HG03439 (cell line): ENCODE measurements at regions not wholly inside any gene's neighbourhood (a gene's known extent, or its start where the extent isn't known, plus 50 kb on each side); places are given as distances from the start of the nearest gene placed in this dataset.

Experiments
- ATAC-seq: cut with Tn5 transposase; IDR thresholded peaks from one replicate; pipeline ENCODE4 v1.9.1; 2021; ENCODE audit warnings: mild to moderate bottlenecking, moderate library complexity; ENCODE audit not compliant: unreplicated experiment

DNA sequence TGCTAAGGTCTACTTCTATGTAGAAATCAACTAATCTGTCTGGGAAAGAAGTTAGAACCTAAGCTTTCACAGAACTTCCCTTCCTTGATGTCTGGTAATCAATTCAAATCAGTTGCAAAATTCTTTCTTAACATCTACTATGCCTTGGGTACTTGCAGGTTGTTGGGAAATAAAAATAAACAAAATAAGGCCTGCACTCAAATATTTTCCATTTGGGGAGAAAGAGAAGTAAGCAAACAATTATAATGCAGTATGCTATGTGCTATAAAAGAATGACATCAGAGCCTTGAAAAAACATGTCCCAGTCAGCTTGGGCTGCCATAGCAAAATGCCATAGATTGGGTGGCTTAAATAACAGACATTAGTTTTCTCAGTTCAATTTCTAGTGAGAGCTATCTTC, 425.9 kb upstream of the DCN start:
- no peak for ATAC-seq

DNA sequence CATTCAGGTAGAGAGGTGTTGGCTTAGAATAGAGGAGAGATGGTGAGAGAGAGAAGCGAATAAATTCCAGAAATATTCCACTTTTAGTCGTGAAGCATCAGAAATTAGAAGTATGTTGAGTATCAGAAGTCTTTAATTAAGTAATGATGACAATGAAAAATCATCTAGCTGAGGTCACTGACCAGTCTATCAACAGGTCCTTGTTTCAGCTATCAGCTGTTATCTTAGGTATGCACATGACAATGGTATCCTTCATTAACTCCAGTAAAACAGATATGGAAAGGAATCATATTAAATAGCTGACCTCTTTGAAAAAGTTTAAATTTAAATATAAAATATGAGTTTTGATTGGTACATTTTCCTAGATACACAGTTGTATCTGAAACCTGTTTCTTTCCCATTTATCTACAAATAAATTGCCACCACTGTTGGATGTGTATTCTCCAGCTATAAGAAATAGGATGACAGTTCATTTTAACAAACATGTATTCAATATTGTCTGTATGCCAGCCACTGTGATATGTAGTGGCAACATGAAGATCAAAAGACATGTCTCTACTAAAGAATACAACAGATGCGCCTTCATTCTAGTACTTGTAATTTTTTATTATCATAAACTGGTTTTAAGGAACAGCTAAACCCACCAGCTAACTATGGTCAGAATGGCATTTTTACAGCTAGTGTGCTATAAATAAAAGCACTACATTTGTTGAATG, 424.2 kb upstream of the DCN start:
- no peak for ATAC-seq

DNA sequence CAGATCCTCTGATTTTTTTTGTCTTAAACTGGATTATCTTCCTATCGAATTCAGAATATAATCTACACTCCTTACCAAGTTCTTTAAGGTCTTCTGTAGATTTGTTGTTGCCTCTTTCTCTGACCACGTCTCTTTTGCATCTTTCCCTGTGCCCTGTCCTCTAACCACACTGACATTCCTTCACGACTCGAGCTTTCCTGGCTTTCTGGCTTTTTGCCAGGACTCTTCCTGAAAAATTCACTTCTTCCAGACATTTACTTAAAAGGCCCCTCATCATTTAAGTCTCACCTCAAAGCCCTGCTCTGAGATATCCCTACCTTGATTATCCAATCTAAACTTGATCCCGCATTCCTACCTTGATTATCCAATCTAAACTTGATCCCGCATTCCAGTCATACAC, 422.3 kb upstream of the DCN start:
- ATAC-seq, result no peak

DNA sequence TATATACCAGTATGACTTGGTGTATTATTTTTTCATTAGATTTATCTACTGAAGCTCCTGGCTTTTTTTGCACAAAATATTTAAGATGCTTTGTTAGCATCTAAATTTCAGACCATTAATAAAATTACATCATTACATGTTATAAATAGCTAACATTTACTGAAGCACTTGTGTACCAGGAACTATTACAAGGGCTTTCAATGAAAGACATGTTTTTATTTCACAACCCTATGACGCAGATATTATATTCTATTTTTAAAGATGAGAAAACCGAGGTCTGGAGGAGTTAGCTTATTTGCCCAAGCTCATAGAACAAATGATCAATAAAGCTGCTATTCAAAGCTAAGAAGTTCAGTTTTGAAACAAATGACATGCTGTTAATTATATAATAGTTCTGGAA, 420.4 kb upstream of the DCN start:
- no peak for ATAC-seq

DNA sequence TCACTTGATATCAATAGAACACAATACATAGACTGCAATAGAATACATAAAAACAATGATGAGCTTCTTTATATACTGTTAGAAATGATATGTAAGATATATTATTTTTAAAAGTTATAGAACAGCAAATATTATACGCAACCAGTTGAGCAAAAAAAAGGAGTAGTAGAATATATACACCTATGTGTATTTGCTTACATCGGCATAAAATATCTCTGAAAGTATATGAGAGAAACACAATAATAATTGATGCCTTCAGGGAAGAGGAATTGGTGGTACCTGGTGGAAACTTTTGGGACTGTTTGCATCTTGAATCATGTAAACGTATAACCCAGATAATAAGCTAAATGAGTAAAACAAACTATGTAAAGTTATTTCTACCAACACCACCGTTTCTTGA, 418.4 kb upstream of the DCN start:
- no peak for ATAC-seq

DNA sequence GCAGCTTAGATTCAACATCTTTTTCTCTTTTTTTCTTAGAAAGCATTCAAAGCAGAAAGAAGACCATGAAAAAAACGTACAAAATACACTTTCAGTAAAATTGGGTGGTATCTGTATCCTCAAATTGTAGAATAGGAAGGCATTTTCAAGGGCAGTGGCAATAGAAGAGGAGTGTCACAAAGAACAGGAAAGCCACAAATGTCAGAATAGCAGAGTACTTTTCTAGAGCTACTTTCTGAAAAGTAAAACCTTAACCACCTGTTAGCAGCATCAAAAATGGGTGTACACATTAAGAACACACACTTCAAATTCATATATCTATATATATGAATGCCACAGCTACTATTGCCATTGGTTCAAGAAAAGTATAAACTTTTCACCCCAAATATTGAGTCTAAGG, 412.1 kb upstream of the DCN start:
- ATAC-seq, result no peak

DNA sequence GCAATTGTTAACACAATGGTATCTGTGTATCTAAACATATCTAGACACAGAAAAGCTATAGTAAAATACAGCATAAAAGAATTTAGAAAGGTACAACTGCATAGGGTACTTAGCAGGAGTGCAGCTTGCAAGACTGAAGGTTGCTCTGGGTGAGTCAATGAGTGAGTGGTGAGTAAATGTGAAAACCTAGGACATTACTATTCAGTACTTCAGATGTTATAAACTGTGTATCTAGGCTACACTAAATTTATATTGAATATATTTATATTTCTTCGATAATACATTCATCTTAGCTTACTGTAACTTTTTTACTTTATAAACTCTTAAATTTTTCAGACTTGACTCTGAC, 409.0 kb upstream of the DCN start:
- no peak for ATAC-seq

DNA sequence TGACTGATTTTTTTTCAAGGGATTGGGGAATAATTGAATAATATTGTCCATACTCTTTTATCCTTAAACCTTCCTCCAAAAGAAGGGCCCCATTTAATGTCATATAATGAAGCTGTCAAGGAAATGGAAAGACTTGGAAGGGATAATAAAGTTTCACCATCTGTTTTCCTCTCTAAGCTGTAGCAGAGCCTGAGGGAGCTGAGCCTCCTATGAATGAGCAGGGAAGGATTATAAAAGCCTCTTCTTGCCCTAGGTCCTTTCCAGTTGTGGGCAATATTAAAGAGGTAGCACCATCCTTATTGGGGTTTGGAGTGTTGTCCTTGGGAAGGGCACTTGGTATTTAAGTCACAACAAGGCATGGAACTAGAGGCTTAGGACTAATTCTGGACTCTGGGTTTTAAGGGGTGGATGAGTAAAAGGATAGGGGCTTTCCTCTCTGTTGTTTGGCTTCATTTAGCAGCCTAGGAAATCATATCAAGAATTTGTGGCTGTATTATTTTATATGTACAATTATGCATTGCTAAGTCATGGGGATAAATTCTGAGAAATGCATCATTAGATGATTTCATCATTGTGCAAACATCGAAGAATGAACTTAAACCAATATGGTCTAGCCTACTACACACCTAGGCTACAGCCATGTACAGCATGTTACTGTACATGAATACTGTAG, 408.5 kb upstream of the DCN start:
- no peak for ATAC-seq

DNA sequence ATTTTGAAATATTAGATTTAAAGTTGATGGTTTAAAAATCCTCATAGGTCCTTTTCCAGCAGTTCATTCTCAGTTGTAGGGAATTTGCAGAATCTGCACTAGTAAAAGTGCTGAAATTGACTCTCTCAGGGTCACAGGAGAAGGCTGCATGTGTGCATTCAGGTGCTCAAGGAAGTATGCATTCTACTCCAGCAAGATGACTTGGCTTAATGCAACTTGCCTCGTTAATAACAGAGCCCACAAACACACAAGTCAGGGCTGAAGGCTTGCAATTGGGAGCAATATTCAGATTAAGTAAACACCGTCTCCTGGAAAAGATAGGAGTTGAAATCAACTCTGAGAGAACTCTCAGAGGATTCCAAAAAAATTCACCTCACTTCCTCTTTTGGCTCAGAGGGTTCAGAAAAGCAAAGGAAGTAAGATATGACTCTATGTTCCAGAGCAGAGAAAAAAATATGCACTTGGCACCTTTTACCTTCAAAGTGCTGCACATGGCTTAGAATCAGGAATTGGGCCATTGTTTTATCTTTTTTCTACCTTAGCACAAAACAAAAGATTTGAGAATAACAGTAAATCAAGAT, 406.3 kb upstream of the DCN start:
- ATAC-seq, result no peak

DNA sequence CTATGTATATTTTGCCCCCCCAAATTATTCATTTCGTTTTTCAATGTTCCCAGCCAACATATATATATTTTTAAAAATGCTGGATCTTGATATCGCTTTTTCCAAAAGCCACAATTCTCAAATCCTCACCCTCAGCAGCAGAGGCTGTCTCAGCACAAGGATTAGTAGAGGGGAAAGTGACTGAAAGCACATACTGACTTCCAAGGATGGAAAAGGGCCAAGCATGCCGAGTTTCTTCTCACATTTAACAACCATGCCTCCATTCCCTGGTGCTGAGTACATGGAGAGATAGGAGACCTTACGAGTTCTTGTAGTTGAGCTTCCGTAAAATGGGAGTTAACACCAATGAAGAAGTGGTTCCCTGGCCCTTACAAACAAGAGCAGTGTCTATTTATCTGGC, 403.4 kb upstream of the DCN start:
- no peak for ATAC-seq

DNA sequence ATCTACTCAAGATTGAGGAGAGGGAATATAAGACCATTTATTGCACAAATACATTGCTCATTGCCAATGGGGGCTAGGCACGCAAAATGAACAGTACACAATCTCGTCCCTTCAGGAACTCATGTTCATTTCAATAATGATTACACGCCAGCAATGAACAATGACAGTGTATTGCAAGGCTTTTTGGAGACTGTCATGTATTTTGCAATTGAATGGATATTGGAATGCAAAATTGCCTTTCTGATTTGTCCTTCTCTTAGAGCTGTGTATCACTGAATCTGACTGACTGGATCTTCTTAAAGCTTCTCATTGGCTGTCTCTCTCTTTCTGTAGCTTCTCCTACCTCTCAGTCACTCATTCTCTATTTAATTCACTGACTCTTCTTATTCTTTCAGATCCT, 400.2 kb upstream of the DCN start:
- no peak for ATAC-seq

DNA sequence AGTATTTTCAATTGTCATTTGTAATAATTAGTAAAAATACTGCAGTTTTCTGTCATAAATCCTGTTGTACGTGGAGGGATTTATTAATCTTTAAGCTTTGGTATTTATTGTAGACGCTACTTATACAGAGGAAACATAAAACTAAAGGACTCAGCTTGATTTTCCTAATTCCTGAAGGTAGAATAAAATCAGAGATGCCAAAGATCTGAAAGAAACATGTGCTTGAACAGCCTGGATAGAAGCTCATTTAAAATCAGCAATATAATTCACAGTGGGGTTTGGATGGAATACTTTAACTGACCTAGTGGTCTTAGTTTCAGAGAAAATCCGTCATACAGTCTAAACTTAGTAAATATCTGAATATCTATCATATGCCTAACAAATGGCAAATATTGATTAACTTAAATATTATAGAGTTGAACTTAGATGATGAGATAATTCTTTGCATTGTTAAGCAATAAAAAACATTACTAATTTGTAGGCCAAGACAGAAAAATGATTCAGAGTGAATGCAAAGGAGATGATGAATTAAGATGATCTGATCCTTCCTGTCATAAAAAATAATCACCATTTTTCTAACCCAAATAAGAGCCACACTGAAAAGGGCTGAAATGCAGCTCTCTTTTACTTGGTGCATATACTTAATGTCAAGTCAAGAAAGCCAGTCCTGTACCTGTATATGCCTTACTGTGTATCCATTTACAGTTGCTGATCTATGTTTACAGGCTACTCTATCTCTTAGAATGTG, 397.1 kb upstream of the DCN start:
- ATAC-seq, result no peak

DNA sequence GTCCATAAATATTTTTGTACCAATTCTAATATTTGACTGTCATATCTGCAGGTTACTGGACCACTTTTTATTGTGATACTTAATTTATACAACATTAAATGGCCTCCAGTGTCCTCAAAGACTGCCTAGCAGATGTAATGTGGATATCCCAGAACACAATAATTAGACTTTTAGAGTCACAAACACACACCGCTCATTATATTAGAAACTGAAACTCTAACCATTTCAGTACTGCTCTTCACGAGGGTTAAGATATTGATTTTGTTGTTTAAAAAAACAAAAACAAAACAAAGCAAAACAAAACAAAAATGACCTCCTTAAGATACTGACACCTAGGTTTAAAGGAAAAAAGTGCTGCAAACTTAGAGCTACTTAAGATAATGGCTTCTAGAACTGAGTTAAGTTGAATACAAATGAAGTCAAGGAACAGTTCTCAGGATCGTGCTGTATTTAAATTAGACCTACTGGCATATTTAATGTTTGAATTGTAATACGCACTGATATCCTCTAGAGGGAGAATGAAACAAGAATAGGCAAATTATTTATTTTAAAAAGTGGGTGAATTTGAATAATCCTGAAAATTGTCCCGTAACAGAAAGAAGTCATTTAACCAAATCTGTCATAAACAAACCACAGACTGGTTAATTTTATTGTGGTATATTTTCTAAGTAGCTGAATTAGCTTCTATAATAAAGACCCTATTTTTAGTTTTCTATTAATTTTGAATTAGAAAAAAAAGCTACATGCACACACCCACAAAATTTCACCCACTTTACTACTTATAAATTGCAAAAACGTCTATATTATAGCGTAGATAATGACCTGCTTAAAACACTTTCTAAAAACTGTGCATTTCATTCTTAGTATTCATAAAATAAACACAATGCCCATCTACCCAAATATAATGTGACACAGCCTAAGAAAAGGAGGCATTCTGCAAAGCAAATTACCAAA, 395.2 kb upstream of the DCN start:
- peak; percentile 78 for ATAC-seq

DNA sequence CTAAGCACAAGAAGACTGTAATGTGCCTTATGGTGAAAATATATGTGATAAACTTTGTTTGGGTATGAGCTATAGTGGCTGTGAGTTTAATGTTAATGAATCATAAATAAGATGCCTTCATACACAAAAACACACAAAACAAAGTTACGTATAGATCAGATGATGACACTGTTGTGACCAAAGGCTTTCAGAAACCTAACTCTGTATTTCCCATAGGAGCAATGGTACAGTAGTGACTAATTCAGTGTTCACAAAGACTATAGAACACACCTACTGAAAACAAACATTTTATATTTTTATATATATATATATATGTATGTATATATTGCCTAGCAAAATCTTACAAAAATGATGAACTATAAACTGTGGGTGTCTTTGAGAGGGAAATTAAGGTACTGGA, 393.8 kb upstream of the DCN start:
- no peak for ATAC-seq

DNA sequence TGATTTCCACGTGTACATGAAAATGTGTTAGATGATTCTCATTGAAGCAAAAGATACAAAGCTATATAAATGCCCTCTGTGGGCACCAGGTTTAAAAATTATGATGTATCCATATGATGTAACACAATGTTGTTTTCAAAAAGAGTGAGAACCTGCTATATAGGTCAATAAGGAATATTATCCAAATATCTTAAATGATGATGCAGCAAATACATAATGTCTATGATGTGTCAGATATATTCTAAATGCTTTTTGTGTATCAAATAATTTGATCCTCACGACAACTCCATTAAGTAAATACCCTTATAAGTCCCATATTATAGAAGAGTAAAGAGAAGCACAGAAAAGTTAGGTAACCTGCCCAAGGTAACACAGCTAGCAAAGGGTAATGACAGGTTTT, 393.0 kb upstream of the DCN start:
- ATAC-seq, result no peak

DNA sequence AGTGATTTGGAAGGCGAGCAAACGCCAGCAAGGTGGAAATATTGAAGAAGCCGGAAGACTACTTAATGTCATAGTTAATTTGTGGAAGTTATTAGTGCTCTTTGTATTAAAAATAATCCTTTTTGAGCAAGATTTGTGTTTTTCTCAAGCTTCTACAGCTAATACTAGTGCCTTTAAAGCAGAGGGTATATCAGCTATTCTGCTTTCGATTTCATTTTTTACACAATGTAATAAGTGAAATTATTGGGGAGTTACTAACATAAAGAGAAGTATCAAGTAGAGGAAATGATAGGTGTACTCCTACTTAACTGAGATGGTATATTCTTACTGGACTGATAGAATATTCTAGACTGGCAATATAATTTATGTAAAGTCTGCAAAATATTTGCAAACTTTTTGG, 392.4 kb upstream of the DCN start:
- no peak for ATAC-seq

DNA sequence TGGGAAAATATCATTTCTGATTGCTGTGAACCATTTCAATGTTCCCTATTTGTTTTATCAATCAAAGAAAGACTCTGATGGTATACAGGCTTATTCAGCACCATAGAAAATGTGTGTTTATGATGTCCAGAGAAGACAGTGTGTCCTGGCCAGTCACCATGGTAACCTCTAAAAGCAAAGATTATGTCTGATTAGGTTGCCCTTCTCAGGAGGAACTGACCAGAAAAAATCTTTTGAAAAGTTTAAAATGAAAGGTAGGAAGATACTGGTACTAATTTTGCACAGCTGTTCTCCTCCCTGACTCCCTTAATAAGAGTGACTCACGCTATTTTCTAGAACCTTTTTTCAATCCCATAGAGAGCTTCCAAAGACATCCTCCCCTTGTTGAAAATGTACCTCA, 391.8 kb upstream of the DCN start:
- no peak for ATAC-seq

DNA sequence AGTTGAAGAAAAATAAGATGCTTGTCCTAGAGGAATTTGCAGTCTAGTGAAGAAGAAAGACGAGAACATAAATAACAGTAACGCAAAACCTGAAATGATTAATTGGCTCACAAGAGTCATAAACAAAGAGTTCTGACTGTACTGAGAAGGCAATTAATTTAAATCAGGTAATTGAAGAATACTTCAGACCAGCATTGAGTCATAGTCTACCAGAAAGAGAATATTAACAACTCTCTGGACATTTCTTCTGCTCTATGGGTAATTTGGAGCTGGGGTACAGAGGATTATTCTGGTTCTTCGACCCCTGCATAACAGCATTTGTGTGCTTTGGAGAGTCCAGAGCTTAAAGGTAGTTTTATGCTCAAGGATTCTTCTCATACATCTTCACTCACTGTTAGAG, 390.3 kb upstream of the DCN start:
- no peak for ATAC-seq

DNA sequence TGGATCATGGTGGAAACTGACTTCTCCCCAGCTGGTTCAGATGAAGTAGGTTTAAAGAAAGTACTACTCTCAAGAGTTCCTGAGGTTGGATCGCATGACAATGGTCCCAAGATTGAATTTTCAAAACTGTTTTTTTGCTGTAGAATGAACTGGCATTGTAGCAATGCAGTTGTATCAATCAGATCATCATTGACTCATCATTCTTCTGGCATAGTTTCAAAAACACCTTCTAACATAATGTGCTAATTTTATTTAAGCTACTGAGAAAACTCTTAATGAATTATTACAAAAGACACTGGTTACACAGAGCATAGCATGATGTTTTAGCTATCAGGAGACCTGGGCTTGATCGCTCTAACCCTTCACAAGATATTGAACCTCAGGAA, 384.5 kb upstream of the DCN start:
- no peak for ATAC-seq

DNA sequence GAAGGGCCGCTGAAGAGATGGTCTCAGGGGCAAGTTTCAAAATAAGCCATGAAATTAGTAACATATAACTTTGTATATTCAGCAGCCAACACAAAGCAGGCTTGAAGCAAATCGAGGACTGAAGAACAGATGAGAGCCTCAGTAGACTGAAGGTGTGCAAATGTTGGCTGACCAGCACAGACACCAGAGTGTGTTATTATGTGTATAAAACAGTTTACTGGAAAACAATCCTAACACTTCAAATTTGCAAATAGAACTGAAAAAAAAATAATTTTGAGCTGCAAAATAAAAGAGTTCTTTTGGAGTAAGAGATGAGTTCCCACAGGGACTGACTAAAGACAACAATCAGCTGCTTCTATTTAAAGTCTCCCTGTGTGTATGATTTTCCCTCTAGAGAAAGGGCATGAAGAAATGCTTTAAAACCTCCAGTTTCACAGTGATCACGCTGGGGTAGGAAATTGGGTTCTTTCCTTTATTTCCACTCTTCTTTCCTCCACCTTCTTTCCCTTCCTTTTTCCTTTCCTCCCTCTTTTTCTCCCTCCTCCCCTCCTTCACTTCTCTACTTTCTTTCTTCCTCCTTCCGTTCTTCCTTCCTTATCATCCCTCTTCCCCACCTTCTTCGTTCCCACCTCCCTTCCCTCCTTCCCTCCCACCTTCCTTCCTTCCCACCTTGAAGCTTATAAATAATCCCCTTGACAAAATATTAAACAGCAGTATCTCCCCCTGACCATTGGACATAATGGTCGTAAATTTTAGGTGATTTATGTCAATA, 383.9 kb upstream of the DCN start:
- ATAC-seq, result no peak
